Calu3 (cell line): ENCODE measurements at regions not wholly inside any gene's neighbourhood (a gene's known extent, or its start where the extent isn't known, plus 50 kb on each side); places are given as distances from the start of the nearest gene placed in this dataset.
"Not testable (repeated sequence)": the region's sequence is repeated elsewhere in the genome, so short reads cannot be mapped to it uniquely, and the experiment has no call there.

Experiments
- BruUV-seq: library from RNA; stranded (reverse); fragments of 400-500 nt; replicated peaks from 2 replicates; lab custom pipeline; 2021; lab: Mats Ljungman, UMichigan
- CTCF ChIA-PET: fragments of 300-600 bp; sonication (Branson Sonifier 250); formaldehyde crosslinking; loops from one replicate; lab custom pipeline; 2022; ENCODE audit warnings: antibody characterized with exemption; lab: Charles Lee
- DNase-seq: peaks from one replicate; pipeline ENCODE4 v3.0.0; 2022
- H3K27ac Mint-ChIP-seq: one replicate; pipeline ENCODE4 v1.8.0; 2022; ENCODE audit warnings: mixed read lengths; ENCODE audit not compliant: unreplicated experiment
- H3K27me3 Mint-ChIP-seq: one replicate; pipeline ENCODE4 v1.8.0; 2022; ENCODE audit warnings: mixed read lengths; ENCODE audit not compliant: unreplicated experiment
- H3K36me3 Mint-ChIP-seq: one replicate; pipeline ENCODE4 v1.8.0; 2022; ENCODE audit warnings: mild to moderate bottlenecking, moderate library complexity, mixed read lengths; ENCODE audit not compliant: insufficient read depth, unreplicated experiment
- H3K4me1 Mint-ChIP-seq: one replicate; pipeline ENCODE4 v1.8.0; 2022; ENCODE audit warnings: mild to moderate bottlenecking, low read depth, mixed read lengths; ENCODE audit not compliant: unreplicated experiment
- H3K4me3 Mint-ChIP-seq: one replicate; pipeline ENCODE4 v1.8.0; 2022; ENCODE audit warnings: mild to moderate bottlenecking, low read depth, moderate library complexity, mixed read lengths; ENCODE audit not compliant: unreplicated experiment
- H3K9me3 Mint-ChIP-seq: one replicate; pipeline ENCODE4 v1.8.0; 2022; ENCODE audit warnings: low read depth, mixed read lengths; ENCODE audit not compliant: unreplicated experiment
- CTCF ChIP-seq: fragments of 200-600 bp; IDR thresholded peaks from one replicate; pipeline ENCODE4 v1.8.0; 2022; ENCODE audit warnings: antibody characterized with exemption; ENCODE audit not compliant: unreplicated experiment
- intact Hi-C: fragments of 100-400 bp; cut with micrococcal nuclease; formaldehyde crosslinking; loops from one replicate; pipeline ENCODE4 v1.10.0; 2022; ENCODE audit not compliant: unreplicated experiment

- no peaks in the 10 kb centered on the region for H3K9me3 Mint-ChIP-seq
These were observed 200.9 kb upstream of the DAAM1 start for GRCh38 chr14:58987591-58987990.

GRCh38 chr14:58992935-58993334 lies 195.5 kb upstream of the DAAM1 start:
- no TSS peak for BruUV-seq
- H3K4me3 Mint-ChIP-seq, result no peak overlapping the region
- no peak for DNase-seq
- H3K36me3 Mint-ChIP-seq, result no peaks in the 10 kb centered on the region
- no peaks in the 10 kb centered on the region for H3K9me3 Mint-ChIP-seq
- no peak for TF ChIP-seq CTCF
- intact Hi-C loops, result no loop called here
- H3K27ac Mint-ChIP-seq, result no peak overlapping the region
- peaks cover 60% of the 10 kb centered on the region for H3K27me3 Mint-ChIP-seq
- CTCF ChIA-PET, result no interaction called here
- no peaks in the 10 kb centered on the region for H3K4me1 Mint-ChIP-seq

More at GRCh38 chr14:58987591-58987990, 200.9 kb upstream of the DAAM1 start:
- Mint-ChIP-seq H3K4me1 (no peaks in the 10 kb centered on the region), H3K27me3 (peaks cover 42% of the 10 kb centered on the region), H3K4me3 (no peak overlapping the region), H3K27ac (no peak overlapping the region), H3K36me3 (no peaks in the 10 kb centered on the region)
- intact Hi-C loops, result no loop called here
- TF ChIP-seq CTCF, result no peak
- CTCF ChIA-PET, result no interaction called here
- BruUV-seq, result no TSS peak
- DNase-seq, result no peak

- Mint-ChIP-seq H3K27ac (no peak overlapping the region), H3K27me3 (peaks cover 61% of the 10 kb centered on the region), H3K4me3 (no peak overlapping the region), H3K36me3 (no peaks in the 10 kb centered on the region), H3K4me1 (no peaks in the 10 kb centered on the region), H3K9me3 (no peaks in the 10 kb centered on the region)
- intact Hi-C loops, result no loop called here
- no peak for DNase-seq
- no TSS peak for BruUV-seq
- no peak for TF ChIP-seq CTCF
- CTCF ChIA-PET, result no interaction called here
These were observed 194.3 kb upstream of the DAAM1 start for GRCh38 chr14:58994130-58994529.

GRCh38 chr14:59004012-59004411 lies 184.5 kb upstream of the DAAM1 start:
- H3K4me3 Mint-ChIP-seq, result no peak overlapping the region
- no peaks in the 10 kb centered on the region for H3K36me3 Mint-ChIP-seq
- DNase-seq, result no peak
- intact Hi-C loops, result no loop called here
- no TSS peak for BruUV-seq
- TF ChIP-seq CTCF, result no peak
- H3K27me3 Mint-ChIP-seq, result peaks cover 22% of the 10 kb centered on the region
- CTCF ChIA-PET, result interaction anchor here (0.6 to 1.2 kb wide), 2 partner anchors 151 to 503 kb away, joined by 4 to 8 read pairs; no protein-coding TSS in a partner anchor
- no peaks in the 10 kb centered on the region for H3K4me1 Mint-ChIP-seq
- H3K9me3 Mint-ChIP-seq, result peaks cover 2% of the 10 kb centered on the region
- H3K27ac Mint-ChIP-seq, result no peak overlapping the region

- H3K27ac Mint-ChIP-seq, intact Hi-C loops, BruUV-seq, H3K36me3 Mint-ChIP-seq, H3K9me3 Mint-ChIP-seq, H3K4me3 Mint-ChIP-seq, CTCF ChIA-PET, H3K4me1 Mint-ChIP-seq, DNase-seq: not testable (repeated sequence)
- peaks cover 22% of the 10 kb centered on the region for H3K27me3 Mint-ChIP-seq
These were observed 182.3 kb upstream of the DAAM1 start for GRCh38 chr14:59006179-59006578.
